Stomach (tissue), 4 donors: ENCODE measurements at regions not wholly inside any gene's neighbourhood (a gene's known extent, or its start where the extent isn't known, plus 50 kb on each side); places are given as distances from the start of the nearest gene placed in this dataset.

Experiments used
- CTCF ChIP-seq, 7 experiments: fragments of 450-650 bp in 4 of 7; fragments of 200-600 bp in 3 of 7; sonication (generic) in 3 of 7; IDR thresholded peaks; one replicate each; pipeline ENCODE4 v1.5.1; 2016 to 2019; ENCODE audit warnings: antibody characterized with exemption in 7 of 7, control low read depth in 2 of 7, mild to moderate bottlenecking in 1 of 7
- POLR2A ChIP-seq, 4 donors: fragments of 450-650 bp; IDR thresholded peaks; one replicate each; pipeline ENCODE4 v1.6.1; 2016; ENCODE audit warnings: antibody characterized with exemption in 4 of 4, control low read depth in 2 of 4, mild to moderate bottlenecking in 1 of 4, moderate library complexity in 1 of 4
- POLR2AphosphoS5 ChIP-seq, 3 donors: sonication (generic); formaldehyde crosslinking; IDR thresholded peaks; one replicate each; pipeline ENCODE4 v1.6.1; 2016; ENCODE audit warnings: antibody characterized with exemption in 3 of 3

- TF ChIP-seq POLR2AphosphoS5 (IDR thresholded peaks at IDR 0.05) (peak in 1 of 3 donors; percentile 34), CTCF (IDR thresholded peaks at IDR 0.05) (no peak), POLR2A (IDR thresholded peaks at IDR 0.05) (no peak)
These were observed 66.3 kb upstream of the SLC45A1 start for GRCh38 chr1:8251635-8252034.
